Urinary bladder (tissue), 3 donors: ENCODE measurements at regions not wholly inside any gene's neighbourhood (a gene's known extent, or its start where the extent isn't known, plus 50 kb on each side); places are given as distances from the start of the nearest gene placed in this dataset.
A peak's percentile ranks its signal among the peaks of the same experiment; 100 is the strongest.
"Not testable (repeated sequence)": the region's sequence is repeated elsewhere in the genome, so short reads cannot be mapped to it uniquely, and the experiment has no call there.

Source experiments
- DNase-seq: peaks from one replicate; pipeline ENCODE4 v3.0.0-alpha.2; 2015; ENCODE audit errors: extremely low spot score
- H3K27ac ChIP-seq: one replicate; pipeline ENCODE4 v1.5.1; 2013; ENCODE audit warnings: low read depth, mild to moderate bottlenecking, moderate library complexity
- H3K36me3 ChIP-seq: one replicate; pipeline ENCODE4 v1.6.1; 2013; ENCODE audit warnings: mild to moderate bottlenecking, moderate library complexity; ENCODE audit not compliant: insufficient read depth
- H3K4me1 ChIP-seq: one replicate; pipeline ENCODE4 v1.6.1; 2013; ENCODE audit warnings: mild to moderate bottlenecking, moderate library complexity; ENCODE audit not compliant: insufficient read depth
- H3K4me3 ChIP-seq: one replicate; pipeline ENCODE4 v1.5.1; 2013; ENCODE audit warnings: low read depth, low read length
- WGBS: extraction: QIAGEN DNeasy Blood & Tissue Kit; methylation state at CpG from one replicate; pipeline ENCODE4 v1.1.7; 2013; 5-methylcytosine and 5-hydroxymethylcytosine counted together
- donor health status: healthy with polysubstance abuse.
- donor health status: healthy.

GRCh38 chr2:89537862-89538261 lies 846.4 kb downstream of the RPIA start:
- not testable (repeated sequence) for H3K36me3 ChIP-seq, H3K4me1 ChIP-seq, DNase-seq, H3K27ac ChIP-seq, H3K4me3 ChIP-seq
- WGBS, result 93% methylated on average over 6 of the region's 14 CpGs

- not testable (repeated sequence) for H3K4me1 ChIP-seq, H3K4me3 ChIP-seq, H3K36me3 ChIP-seq, H3K27ac ChIP-seq, DNase-seq
- WGBS, result 75% methylated on average over 5 of the region's 8 CpGs
Measured at GRCh38 chr2:89544110-89544509, 852.6 kb downstream of the RPIA start.

DNA sequence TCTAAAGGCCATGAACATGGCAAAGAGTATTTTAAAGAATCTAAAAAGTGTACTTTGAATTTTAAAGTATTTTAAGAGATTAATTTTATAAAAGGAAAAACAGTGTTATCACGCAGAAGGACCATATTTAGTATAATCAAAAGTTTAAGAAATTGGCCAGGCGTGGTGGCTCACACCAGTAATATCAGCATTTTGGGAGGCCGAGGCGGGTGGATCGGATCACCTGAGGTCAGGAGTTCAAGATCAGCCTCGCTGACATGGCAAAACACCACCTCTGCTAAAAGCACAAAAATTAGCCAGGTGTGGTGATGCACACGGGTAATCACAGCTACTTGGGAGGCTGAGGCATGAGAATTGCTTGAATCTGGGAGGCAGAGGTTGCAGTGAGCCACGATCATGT lies 887.7 kb downstream of the RPIA start:
- WGBS, result 93% methylated on average over 5 of the region's 8 CpGs
- not testable (repeated sequence) for DNase-seq, H3K4me3 ChIP-seq, H3K4me1 ChIP-seq, H3K36me3 ChIP-seq, H3K27ac ChIP-seq

- 45% methylated on average over 6 of the region's 17 CpGs for WGBS
- not testable (repeated sequence) for H3K4me3 ChIP-seq, H3K36me3 ChIP-seq, DNase-seq, H3K27ac ChIP-seq, H3K4me1 ChIP-seq
Measured at GRCh38 chr2:89582816-89583215, 891.3 kb downstream of the RPIA start.

DNA sequence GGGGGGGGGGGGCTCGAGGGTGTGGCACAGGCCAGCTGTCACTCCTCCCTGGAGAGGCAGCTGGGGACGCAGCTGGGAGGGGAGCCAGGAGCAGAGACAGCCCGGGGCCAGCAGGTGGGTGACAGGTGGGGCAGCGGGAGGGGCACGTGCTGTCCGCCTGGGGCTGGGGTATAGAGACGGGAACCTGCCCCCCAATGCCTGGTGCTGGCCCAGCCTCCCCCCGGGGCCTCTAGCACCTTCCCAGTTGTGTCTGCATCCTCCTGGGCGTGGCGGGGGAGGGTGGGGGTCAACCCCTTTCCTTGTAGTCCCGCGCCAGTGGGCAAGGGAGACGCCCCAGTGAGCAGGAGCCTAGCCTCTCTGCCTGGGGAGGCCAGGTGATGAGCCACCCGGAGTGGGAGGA lies 892.6 kb downstream of the RPIA start:
- H3K4me3 ChIP-seq, result not testable (repeated sequence)

GRCh38 chr2:89584868-89585557 lies 893.5 kb downstream of the RPIA start:
- not testable (repeated sequence) for H3K4me1 ChIP-seq, H3K27ac ChIP-seq, DNase-seq, H3K36me3 ChIP-seq
- H3K4me3 ChIP-seq, result peak overlapping the region; percentile 35
- 22% methylated on average over 9 of the region's 21 CpGs for WGBS

More for the DNA sequence above, 892.6 kb downstream of the RPIA start:
- H3K4me1 ChIP-seq, H3K36me3 ChIP-seq, DNase-seq, H3K27ac ChIP-seq: not testable (repeated sequence)
- 75% methylated on average over 8 of the region's 14 CpGs for WGBS

DNA sequence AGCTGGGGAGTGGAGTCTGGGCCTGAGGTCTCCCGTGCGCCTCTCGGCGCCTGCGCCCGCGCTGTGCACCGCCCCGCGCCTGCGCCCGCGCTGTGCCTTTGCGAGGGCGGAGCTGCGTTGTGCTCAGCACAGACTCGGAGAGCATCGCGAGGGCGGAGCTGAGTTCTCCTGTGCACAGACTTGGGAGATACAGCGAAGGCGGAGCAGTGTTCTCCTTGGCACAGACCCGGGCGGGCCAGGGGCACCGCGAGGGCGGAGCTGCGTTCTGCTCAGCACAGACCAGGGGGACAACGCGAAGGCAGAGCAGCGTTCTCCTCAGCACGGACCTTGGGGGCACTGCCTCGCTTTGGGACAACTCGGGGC lies 894.1 kb downstream of the RPIA start:
- not testable (repeated sequence) for H3K4me1 ChIP-seq, H3K4me3 ChIP-seq, H3K27ac ChIP-seq, H3K36me3 ChIP-seq
- WGBS, result 5% methylated on average over 21 of the region's 34 CpGs
- peak; percentile 21 for DNase-seq

DNA sequence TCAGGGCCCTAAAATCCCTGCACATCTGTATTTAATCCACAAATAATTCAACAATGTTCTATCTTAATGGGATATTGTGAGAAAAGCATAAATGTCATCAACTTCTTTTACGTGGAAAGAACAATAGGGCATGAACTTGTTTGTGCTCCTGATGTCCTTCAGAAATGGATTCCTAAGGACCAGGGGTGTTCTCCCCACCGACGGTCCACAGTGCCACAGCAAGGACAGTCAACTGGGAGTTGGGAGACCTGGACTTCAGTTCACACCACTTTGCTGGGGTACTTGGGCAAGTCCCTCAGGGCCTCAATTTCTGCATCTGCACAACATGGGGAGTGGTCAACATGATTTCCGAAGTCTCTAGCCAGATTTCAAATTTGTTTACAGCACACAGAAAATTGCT lies 908.4 kb downstream of the RPIA start:
- not testable (repeated sequence) for H3K4me3 ChIP-seq, DNase-seq, H3K36me3 ChIP-seq, H3K4me1 ChIP-seq, H3K27ac ChIP-seq
- 61% methylated on average over 3 of the region's 4 CpGs for WGBS

GRCh38 chr2:89606514-89606913 lies 915.0 kb downstream of the RPIA start:
- not testable (repeated sequence) for H3K4me3 ChIP-seq, H3K27ac ChIP-seq, H3K4me1 ChIP-seq, DNase-seq, H3K36me3 ChIP-seq
- 63% methylated on average over 2 of the region's 2 CpGs for WGBS

DNA sequence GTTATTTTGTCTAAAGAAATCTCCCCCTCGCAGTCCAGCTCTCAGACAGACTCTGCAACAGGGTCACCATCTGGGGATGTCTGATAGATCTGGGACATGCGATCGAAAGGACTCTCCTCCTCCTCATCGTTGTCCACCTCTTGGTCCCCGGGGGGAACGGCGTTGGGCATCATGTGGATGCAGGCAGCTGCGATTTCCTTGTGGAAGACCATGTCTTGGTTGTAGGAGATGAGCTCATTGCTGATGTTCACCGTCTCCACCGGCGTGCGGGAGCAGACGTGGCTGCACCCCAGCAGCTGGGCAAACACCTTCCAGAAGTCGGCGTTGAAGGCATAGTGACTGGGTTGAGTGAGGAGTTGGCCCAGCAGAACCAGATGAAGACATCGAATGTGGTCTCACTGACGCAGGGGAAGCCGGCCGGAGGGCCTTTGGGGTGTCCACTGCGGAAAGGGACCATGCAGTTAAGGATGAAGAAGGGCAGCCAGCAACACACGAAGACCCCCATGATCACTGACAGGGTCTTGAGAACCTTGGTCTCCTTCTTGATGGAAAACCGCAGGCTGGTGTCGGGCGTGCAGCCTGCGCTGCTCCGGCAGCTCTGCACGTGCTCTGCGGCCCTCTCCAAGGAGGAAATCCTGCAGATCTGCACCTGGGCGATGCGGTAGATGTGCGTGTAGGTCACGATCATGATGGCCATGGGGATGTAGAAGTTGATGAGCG lies 918.9 kb downstream of the RPIA start:
- not testable (repeated sequence) for H3K36me3 ChIP-seq, H3K4me3 ChIP-seq, DNase-seq, H3K27ac ChIP-seq, H3K4me1 ChIP-seq
- 94% methylated on average over 33 of the region's 33 CpGs for WGBS

DNA sequence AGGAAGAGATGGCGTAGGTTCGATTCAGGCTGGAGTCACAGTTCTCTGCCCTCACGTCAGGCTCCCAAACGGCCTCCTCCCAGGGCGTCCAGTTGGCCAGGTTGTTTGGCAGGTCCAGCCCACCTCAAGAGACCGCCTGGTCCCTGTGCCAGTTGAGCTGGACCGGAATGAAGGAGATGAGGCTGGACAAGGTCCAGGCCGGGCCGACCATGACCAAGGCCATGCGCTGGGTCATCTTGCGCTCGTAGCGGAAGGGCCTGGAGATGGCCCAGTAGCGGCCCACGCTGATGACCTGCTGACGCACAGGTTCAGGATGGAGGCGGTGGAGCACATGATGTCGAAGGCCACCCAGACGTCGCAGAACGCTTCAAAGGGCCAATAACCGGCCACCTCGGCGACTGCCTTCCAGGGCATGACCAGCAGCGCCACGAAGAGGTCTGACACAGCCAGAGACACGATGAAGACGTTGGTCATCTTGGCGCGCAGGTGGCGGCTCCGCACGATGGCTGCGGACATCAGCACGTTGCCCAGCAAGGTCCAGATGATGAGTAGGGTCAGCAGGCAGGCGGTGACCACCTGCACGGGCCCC lies 919.5 kb downstream of the RPIA start:
- not testable (repeated sequence) for H3K4me1 ChIP-seq, DNase-seq, H3K4me3 ChIP-seq, H3K36me3 ChIP-seq, H3K27ac ChIP-seq
- 74% methylated on average over 37 of the region's 37 CpGs for WGBS

DNA sequence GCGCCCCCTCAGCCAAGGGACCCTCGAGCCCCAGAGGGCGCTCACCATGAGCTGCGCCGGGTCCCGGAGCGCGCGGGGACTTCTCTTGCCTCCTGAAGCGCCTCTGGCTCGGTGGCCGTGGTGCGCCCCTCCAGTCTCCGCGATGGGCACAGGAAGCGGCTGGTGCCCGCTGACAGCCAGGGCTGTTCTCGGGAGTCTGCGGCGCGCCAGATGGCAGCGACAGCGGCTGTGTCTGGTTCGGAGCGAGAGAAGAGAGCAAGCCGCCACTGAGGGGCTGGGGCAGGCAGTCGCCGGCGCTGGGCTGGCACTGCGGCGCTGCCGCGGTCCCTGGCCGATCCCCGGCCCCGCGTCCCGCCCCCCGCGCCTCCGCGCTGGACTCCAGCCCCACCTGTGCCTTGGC lies 920.2 kb downstream of the RPIA start:
- WGBS, result 5% methylated on average over 41 of the region's 42 CpGs

DNA sequence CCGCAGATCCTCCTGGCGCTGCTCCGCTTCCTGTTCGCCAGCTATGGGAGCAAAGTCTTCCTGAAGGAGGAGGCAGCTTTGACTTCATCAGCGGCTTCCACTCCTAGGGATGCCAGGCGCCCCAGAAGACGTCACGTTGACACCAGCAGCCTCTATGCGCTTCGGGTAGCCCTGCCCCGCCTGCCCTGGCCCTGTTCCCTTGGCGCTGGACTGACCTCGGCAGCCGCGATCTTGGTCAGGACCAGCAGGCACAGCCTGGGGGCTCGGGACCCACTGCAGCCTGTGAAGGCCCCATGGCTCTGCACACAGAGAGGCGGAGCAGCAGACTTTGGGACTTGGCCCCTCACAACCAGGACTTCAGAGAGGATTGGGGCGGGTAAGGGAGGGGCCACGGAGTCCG lies 957.8 kb downstream of the RPIA start:
- not testable (repeated sequence) for DNase-seq

More for the DNA sequence above, 920.2 kb downstream of the RPIA start:
- DNase-seq, H3K27ac ChIP-seq, H3K36me3 ChIP-seq, H3K4me1 ChIP-seq, H3K4me3 ChIP-seq: not testable (repeated sequence)

GRCh38 chr2:89679254-89679653 lies 987.8 kb downstream of the RPIA start:
- not testable (repeated sequence) for H3K4me1 ChIP-seq, H3K27ac ChIP-seq, H3K4me3 ChIP-seq, H3K36me3 ChIP-seq, DNase-seq
- WGBS, result 83% methylated on average over 4 of the region's 4 CpGs

More for the DNA sequence above, 957.8 kb downstream of the RPIA start:
- H3K27ac ChIP-seq, H3K4me3 ChIP-seq, H3K4me1 ChIP-seq, H3K36me3 ChIP-seq: not testable (repeated sequence)
- WGBS, result 28% methylated on average over 13 of the region's 20 CpGs
